Upper lobe of left lung (tissue), 6 donors: ENCODE measurements at regions not wholly inside any gene's neighbourhood (a gene's known extent, or its start where the extent isn't known, plus 50 kb on each side); places are given as distances from the start of the nearest gene placed in this dataset.

Experiments used
- ATAC-seq, 2 donors: fragments of 200-7000 bp; cut with Tn5 transposase; one replicate each; pipeline ENCODE4 v1.9.1; 2022; ENCODE audit warnings: mild to moderate bottlenecking in 2 of 2, moderate library complexity in 2 of 2; ENCODE audit not compliant: low FRiP score in 2 of 2
- DNase-seq, 2 donors: peaks; one replicate each; pipeline ENCODE4 v3.0.0-alpha.2; 2019 to 2020
- H3K27ac ChIP-seq, 4 donors: fragments of 200-600 bp; sonication (generic); one replicate each; pipeline ENCODE4 v1.5.1; 2016 to 2019
- H3K27me3 ChIP-seq, 4 donors: fragments of 200-600 bp; sonication (generic); one replicate each; pipeline ENCODE4 v1.5.1; 2017 to 2019
- H3K36me3 ChIP-seq, 4 donors: fragments of 200-600 bp; sonication (generic); one replicate each; pipeline ENCODE4 v1.5.1; 2016 to 2019
- H3K4me1 ChIP-seq, 4 donors: fragments of 200-600 bp; sonication (generic); one replicate each; pipeline ENCODE4 v1.5.1; 2018 to 2019
- H3K4me3 ChIP-seq, 4 donors: fragments of 200-600 bp; sonication (generic); one replicate each; pipeline ENCODE4 v1.5.1; 2017 to 2019; ENCODE audit warnings: mild to moderate bottlenecking in 2 of 4, moderate library complexity in 1 of 4
- H3K9me3 ChIP-seq, 4 donors: fragments of 200-600 bp; sonication (generic); one replicate each; pipeline ENCODE4 v1.5.1; 2018 to 2019
- CTCF ChIP-seq, 6 experiments: fragments of 450-650 bp in 4 of 6; fragments of 200-600 bp in 2 of 6; sonication (generic) in 2 of 6; IDR thresholded peaks; one replicate each; pipeline ENCODE4 v1.5.1; 2016 to 2019; ENCODE audit warnings: antibody characterized with exemption in 6 of 6
- EP300 ChIP-seq, 4 donors: sonication (generic); formaldehyde crosslinking; IDR thresholded peaks; one replicate each; pipeline ENCODE4 v1.5.1; 2017; ENCODE audit warnings: antibody characterized with exemption in 4 of 4, control low read depth in 2 of 4
- POLR2A ChIP-seq, 4 donors: fragments of 450-650 bp; IDR thresholded peaks; one replicate each; pipeline ENCODE4 v1.5.1; 2016 to 2017; ENCODE audit warnings: antibody characterized with exemption in 4 of 4, mild to moderate bottlenecking in 2 of 4
- POLR2AphosphoS5 ChIP-seq, 2 donors: sonication (generic); formaldehyde crosslinking; IDR thresholded peaks; one replicate each; pipeline ENCODE4 v1.5.1; 2017; ENCODE audit warnings: antibody characterized with exemption in 2 of 2
- WGBS, 2 donors: methylation state at CpG; one replicate each; pipeline ENCODE4 v1.1.5; 2017 to 2018; 5-methylcytosine and 5-hydroxymethylcytosine counted together
- donor health status: DM: no; HTN: no; CAD: no; lungs with moderate emphysema.
- donor health status: DM: no; HTN: yes; CAD: no; lungs with severe emphysema.

GRCh38 chr13:112187527-112188297, 120.8 kb downstream of the SOX1 start:
- TF ChIP-seq CTCF (IDR thresholded peaks at IDR 0.05) (no peak), EP300 (IDR thresholded peaks at IDR 0.05) (no peak), POLR2AphosphoS5 (IDR thresholded peaks at IDR 0.05) (no peak), POLR2A (IDR thresholded peaks at IDR 0.05) (no peak)
- H3K36me3 ChIP-seq: no peaks in the 10 kb centered on the region
- H3K27me3 ChIP-seq: no peaks in the 10 kb centered on the region
- DNase-seq (peak in 1 of 2 donors; percentile 12), ATAC-seq (no peak)
- H3K27ac ChIP-seq: no peak overlapping the region
- H3K4me1 ChIP-seq: peaks cover 0 to 9% (median 4%) of the 10 kb centered on the region in 4 donors
- H3K9me3 ChIP-seq: no peaks in the 10 kb centered on the region
- H3K4me3 ChIP-seq: no peak overlapping the region
- WGBS, 2 donors: 89 to 94% methylated on average over 15 to 18 of the region's 18 CpGs

- H3K27me3 ChIP-seq: no peaks in the 10 kb centered on the region
- no peaks in the 10 kb centered on the region for H3K36me3 ChIP-seq
- DNase-seq: no peak
- H3K9me3 ChIP-seq: no peaks in the 10 kb centered on the region
- WGBS, 2 donors: 80 to 98% methylated on average over 3 to 6 of the region's 6 CpGs
- ATAC-seq: no peak
- TF ChIP-seq EP300 (IDR thresholded peaks at IDR 0.05) (no peak), CTCF (IDR thresholded peaks at IDR 0.05) (no peak), POLR2A (IDR thresholded peaks at IDR 0.05) (no peak), POLR2AphosphoS5 (IDR thresholded peaks at IDR 0.05) (no peak)
- H3K27ac ChIP-seq: no peak overlapping the region
- H3K4me1 ChIP-seq: peaks cover 0 to 6% (median 3%) of the 10 kb centered on the region in 4 donors
- H3K4me3 ChIP-seq: no peak overlapping the region
Observed at GRCh38 chr13:112188298-112188610, 121.3 kb downstream of the SOX1 start.

- no peak overlapping the region for H3K27ac ChIP-seq
- H3K36me3 ChIP-seq: no peaks in the 10 kb centered on the region
- ATAC-seq: no peak
- DNase-seq: no peak
- no peaks in the 10 kb centered on the region for H3K4me1 ChIP-seq
- no peak overlapping the region for H3K4me3 ChIP-seq
- no peaks in the 10 kb centered on the region for H3K9me3 ChIP-seq
- no peaks in the 10 kb centered on the region for H3K27me3 ChIP-seq
- 82 to 89% methylated on average over 15 of the region's 15 CpGs for WGBS, 2 donors
- no peak for TF ChIP-seq POLR2AphosphoS5 (IDR thresholded peaks at IDR 0.05)
- no peak for TF ChIP-seq CTCF (IDR thresholded peaks at IDR 0.05)
- TF ChIP-seq POLR2A (IDR thresholded peaks at IDR 0.05): no peak
- TF ChIP-seq EP300 (IDR thresholded peaks at IDR 0.05): no peak
Observed at GRCh38 chr13:112193463-112194166, 126.7 kb downstream of the SOX1 start.

GRCh38 chr13:112194167-112194530, 127.2 kb downstream of the SOX1 start:
- no peak for TF ChIP-seq CTCF (IDR thresholded peaks at IDR 0.05)
- no peak for TF ChIP-seq EP300 (IDR thresholded peaks at IDR 0.05)
- no peak for TF ChIP-seq POLR2A (IDR thresholded peaks at IDR 0.05)
- TF ChIP-seq POLR2AphosphoS5 (IDR thresholded peaks at IDR 0.05): no peak
- Histone ChIP-seq H3K9me3 (no peaks in the 10 kb centered on the region), H3K4me1 (no peaks in the 10 kb centered on the region), H3K36me3 (no peaks in the 10 kb centered on the region), H3K27me3 (no peaks in the 10 kb centered on the region), H3K4me3 (no peak overlapping the region), H3K27ac (no peak overlapping the region)
- ATAC-seq (no peak), DNase-seq (no peak)
- WGBS, 2 donors: 90 to 93% methylated on average over 18 to 22 of the region's 22 CpGs
